ENCODE measurements at regions not wholly inside any gene's neighbourhood (a gene's known extent, or its start where the extent isn't known, plus 50 kb on each side); places are given as distances from the start of the nearest gene placed in this dataset.

DNA sequence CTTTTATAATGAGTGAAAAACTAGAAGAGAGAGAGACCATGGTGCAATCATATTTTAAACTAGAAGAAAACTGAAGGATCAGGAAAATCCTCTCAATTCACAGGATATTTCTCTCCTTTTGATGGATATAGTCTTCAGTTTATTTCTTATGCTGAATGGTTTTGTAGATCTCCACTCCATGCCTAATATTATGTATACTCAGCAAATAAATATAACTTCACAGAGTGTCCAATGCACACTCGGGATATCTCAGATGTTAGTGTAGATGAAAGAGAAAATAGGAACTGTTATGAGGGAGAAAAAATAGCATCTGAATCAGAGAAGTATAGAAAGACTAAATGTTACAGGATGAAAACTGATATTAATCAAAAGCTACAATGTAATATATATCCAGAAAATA, 1324.5 kb upstream of the PIK3C3 start:
- DNase-seq, result no peak

DNA sequence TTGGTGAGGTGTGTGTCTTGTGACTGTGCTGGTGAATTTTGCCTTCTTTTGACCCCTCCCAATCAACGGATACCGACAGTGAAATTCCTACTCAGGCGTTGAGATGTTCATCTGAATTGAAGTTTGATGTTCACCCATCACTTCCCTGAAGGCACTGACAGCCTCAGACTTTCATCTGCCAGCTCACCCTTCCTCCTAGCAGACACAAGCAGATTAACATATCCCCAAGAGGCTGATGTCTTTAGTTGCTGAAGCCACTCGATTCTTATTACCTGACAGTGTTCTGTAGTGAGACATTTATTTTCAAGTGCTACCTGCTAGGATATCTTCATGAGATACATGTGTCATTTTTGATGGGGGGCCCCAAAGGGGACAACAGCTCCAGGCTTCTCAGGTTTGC, 1330.1 kb upstream of the PIK3C3 start:
- no peak for DNase-seq

DNA sequence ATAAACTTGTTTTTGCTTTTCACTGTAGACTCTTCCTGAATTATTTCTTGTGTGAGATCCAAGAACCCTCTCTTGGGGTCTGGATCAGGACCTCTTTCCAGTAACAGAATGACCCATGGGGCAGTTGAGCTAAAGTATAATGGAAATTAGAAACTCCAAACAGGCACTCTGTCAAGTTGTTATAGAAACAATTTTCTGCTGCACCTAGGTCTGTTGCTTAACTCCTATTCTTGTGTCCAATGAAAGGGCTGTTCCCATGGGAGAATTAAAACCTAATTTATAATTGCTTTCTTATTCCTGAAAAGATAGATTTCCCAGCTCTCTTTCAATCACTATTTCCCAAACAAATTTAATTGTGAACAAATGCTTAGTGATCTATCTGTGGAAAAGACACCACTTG, 1341.3 kb upstream of the PIK3C3 start:
- DNase-seq, result peak; percentile 31

DNA sequence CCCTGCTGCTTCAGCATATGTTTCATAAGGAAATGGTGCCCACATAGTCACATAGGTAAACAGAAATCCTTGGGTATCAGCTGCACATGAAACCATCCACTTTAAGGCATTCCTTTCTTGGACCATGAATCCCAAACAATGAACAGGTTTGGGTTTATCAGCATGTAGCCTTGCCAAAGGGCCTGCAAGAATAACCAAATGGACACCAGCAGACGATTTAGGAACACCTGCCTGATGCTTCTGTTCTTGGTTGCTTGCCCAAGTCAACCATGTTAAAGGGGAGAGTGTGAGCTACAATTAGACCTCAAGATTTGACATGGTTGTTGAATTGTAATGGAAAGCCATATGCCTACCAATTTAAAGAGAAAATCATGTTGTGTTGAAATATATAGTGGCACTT, 1342.7 kb upstream of the PIK3C3 start:
- no peak for DNase-seq

DNA sequence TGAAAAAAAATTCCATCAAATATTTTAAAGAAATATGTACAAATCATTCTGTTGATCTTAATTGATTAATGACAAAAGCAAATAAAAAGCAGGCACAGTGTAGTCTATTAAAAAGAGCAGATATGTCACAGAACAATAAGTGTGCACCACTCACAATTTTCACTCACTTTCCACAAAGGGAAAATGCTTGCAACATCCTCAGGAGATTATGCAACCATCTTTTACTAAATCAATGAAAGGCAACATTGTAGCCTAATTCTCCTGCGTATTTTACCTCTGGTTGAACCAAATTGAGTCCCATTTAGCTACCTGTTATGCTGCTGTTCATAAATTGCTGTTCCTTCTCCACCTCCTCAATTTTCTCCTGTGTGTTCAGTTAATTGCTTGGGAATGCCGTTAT, 1346.8 kb upstream of the PIK3C3 start:
- no peak for DNase-seq

DNA sequence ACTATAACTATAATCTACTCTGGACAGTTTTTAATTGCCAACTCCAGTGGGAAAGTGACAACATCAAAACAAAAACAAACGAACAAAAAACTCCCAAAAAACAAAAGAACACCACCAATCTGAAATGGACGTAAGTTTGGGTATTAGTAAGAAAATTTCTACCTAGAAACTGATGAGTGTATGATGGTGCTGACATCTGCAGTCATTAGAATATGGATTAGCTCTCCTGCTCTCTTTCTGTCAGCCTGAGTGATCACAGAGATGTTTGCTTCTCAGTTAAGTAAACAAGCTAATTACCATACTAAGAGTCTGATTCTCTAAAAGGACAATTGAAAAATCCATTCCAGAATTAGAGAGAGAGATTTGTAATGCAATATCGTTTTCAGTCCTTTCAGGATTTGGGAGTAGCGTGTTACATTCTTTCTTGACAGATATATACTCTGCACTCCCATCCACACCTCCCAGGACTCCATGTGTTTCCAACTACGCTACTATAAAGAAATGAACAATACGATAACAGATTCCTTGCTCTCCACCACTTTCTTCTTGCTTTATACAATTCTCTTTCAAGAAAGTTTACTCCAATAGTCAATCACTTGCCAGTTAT, 1347.4 kb upstream of the PIK3C3 start:
- no peak for DNase-seq

DNA sequence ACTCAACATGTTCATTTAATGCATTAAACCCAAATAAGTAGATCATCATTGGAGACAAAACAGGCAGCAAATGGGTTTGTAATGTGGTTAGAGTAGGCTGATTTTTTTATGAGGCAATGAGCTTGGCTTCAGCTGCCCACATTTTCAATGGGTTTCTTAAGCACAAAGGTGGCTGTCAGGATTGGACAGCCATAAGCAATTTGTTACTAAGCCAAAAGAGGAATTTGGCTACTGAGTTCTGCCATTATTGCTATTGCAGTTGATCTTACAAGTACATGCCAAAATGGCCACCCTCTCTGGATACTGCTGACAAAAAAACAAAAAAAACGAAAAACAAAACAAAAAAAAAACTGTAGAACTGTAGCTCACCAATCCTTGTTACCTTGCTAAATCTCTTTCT, 1348.0 kb upstream of the PIK3C3 start:
- no peak for DNase-seq

DNA sequence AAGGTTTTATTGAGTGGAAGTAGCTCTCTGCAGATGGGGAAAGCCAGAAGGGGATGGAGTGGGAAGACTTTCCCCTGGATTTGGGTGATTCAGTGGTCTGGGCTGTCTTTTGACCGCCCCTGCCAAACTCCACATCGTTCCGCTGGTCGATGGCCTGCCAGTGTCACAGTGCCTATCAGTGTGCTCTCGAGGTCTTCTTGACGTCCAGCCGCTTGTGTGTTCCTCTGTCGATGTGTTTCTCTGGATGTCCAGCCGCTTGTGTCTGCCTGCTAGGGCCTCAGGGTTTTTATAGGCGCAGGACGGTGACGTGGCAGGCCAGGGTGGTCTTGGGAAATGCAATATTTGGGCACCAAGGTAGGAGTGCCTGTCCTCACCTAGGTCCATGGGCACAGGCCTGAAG, 1371.4 kb upstream of the PIK3C3 start:
- no peak for DNase-seq

DNA sequence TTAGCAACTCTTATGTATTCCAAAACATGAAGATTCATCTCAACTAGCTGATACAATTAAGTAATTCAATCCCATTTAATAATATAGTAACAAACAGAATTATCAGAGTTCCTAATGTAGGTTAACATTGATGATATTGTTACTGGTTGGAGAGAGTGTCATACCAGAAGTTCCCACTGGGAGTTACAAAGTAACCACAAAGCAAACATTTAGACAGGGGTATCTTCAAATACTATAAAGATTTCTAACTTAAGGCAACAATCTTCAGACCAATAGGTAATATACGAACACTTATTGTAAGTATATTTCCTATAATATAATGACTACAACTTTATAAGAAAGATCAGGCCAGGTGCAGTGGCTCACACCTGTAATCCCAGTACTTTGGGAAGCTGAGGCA, 1372.9 kb upstream of the PIK3C3 start:
- DNase-seq, result no peak

DNA sequence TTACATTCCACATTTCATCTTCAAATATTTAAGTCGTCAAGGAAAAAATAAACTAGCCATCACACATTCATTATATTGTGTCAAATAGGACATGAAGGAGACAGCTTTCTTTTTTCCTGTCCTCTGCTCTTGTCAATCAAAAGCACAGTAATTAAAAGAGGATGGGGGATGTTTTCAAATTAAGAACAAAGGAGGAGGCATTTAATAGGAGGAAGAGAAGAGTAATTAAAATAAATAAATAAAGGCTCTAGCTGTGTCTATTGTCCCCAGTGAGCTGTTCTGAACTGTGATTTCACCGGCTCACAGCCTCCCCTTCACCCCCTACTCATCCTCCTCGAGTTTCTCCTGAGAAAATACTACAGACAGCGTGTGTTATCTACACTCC, 1377.1 kb upstream of the PIK3C3 start:
- no peak for DNase-seq

DNA sequence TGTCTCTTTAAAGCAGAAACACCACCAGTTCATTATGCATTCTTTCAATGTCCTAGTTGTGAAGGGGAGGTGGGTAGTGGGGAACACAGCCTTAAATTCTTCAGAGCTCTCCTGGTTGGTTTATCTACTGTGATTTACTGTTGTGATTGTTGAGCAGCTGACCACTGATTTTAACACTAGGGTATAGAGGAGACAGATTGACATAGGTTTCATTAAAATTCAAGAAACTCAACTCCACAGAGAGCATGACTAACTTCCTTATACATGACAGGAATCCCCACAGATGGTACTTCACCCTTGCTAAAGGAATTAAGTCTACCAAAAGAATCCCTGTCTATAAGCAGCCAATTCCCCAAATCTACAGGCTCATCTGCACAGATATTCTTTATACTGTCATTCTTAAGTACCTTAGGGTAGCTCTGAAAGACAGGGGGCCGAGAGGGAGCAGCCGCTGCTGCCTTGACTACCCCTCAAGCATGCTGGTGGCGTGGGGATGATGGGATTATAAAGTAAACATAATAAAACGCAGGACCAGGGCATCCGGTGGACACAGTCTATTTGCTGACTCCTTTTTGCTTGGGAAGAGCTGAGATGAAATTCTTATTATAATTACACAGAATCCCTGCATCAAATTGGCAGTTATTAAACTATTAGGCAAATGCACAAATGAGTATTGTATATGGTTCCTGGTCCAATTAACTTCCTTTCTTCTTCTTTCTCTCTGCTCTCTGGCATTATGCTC, 1377.6 kb upstream of the PIK3C3 start:
- DNase-seq, result no peak

DNA sequence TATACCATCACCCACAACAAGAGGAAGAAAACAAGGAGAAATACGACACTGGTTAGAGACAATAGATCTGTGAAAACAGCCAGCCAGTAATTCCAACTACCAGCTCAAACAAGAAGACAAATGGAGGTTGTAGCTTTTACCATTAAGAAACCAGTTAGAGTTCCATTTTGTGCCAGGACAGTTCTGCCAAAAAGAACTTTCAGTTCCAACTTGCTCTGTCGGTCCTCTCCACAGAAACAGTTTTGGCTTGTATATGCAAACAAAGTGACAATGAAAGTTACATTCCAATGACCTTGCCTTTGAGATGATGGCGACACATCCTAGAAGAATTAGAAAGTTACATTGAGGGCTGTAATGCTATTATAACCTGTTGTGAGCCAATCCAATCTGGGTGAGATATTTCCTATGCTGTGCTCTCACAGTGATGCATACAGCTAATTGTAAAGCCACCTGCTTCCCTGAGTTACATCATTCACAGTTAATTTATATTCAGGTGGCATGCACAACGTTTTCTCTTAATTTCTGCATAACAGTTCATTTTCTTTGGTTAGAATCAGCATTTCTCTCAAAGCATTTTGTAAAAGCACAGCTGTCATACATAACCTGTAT, 1378.4 kb upstream of the PIK3C3 start:
- DNase-seq, result no peak

DNA sequence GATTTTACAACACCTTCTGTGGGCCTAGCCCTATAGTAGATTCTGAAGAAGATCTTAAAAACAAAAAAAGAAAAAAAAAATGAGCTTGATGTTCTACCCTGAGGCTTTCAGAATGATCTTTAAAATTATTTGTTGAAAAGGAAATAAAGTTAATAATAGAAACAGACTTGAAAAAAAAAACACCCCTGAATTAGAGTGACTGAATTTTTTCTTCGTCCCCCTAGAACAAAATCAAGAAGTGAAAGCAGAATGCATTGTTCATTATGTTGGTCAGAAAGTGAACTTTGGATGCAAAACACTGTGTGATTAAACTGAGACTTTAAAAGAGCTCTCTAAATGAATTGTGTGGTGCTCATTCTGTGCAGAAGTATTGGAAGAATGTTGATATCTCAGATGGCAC, 1384.4 kb upstream of the PIK3C3 start:
- no peak for DNase-seq

DNA sequence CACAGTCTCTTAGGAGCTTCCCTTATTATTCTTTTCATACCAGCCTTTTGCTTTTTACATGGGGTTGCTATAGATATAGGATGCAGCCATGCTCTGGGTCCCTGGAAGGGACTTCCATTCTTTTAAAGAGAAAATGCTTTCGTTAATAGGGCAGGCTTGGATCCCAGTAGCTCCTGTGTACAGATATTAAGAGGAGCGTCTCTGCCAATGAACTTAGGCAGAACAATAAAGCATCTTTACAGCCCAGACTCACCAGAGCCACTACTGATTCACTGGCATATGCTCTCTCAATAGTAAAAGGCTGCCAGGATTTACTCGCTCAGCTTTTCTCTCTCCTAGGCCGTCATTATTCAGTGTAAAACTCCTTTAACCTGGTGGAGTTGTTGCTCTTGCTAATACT, 1385.4 kb upstream of the PIK3C3 start:
- no peak for DNase-seq

DNA sequence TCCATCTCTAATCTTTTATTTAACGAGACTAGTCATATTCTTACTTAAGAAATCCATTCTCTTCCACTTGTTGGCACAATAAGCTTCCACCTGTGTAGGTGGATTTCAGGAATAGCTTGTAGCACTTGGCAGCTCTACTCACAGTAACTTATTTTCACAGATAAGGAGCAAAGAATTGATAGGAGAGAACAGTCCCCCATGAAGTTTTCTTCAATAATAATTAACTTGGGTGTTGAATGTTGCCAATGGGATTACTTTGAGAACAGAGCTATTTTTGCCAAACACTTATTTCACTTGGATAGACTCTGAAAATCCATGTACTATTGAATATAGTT, 1388.6 kb upstream of the PIK3C3 start:
- no peak for DNase-seq

DNA sequence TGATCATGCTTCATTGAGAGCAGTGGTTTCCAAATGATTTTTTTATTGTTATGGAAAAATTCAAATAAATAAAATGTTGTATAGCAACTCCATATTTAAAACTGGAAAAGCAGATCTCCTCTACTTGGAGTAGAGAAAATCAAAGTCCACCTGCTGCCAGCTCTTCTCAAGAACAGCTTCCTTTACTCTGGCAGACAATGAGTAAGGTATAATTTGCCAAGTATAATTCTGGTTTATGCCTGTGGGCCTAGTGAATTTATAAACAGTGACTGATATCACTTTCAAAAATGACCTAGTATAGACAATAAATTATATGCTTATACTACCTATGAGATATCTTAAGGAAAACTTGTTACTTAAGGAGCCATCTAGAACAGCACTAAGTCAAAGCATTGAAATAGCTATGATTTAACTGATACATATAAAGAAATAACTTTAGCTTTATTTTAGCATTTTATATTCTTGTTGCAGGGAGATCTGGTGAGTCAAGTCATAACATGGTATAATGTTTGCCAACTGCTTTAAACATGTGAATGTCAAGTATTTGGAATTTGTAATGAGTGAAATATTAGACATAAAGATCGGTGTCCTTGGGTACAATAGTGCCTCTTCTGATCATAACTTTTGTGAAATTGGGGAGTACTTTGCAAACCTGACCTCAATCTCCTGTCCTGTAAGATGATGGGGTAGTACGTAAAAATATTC, 1389.1 kb upstream of the PIK3C3 start:
- DNase-seq, result no peak

DNA sequence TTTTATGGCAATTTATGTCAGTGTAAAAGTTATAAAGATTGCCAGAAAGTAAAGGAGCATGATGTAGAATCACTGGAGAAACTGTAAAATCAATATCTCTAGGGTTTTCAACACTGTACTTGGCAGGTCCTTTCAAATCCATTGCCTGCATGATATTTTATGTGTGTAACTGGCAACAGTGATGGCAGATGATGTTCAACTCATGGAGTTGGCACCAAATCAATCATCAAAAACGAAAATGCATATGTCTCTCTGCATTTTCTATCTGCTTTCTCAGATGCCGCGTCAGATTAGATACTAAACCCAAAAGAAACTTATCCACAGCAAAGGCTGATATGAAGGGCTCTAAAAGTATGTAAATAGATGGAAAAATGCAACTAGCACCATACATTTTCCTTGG, 1395.5 kb upstream of the PIK3C3 start:
- DNase-seq, result no peak

DNA sequence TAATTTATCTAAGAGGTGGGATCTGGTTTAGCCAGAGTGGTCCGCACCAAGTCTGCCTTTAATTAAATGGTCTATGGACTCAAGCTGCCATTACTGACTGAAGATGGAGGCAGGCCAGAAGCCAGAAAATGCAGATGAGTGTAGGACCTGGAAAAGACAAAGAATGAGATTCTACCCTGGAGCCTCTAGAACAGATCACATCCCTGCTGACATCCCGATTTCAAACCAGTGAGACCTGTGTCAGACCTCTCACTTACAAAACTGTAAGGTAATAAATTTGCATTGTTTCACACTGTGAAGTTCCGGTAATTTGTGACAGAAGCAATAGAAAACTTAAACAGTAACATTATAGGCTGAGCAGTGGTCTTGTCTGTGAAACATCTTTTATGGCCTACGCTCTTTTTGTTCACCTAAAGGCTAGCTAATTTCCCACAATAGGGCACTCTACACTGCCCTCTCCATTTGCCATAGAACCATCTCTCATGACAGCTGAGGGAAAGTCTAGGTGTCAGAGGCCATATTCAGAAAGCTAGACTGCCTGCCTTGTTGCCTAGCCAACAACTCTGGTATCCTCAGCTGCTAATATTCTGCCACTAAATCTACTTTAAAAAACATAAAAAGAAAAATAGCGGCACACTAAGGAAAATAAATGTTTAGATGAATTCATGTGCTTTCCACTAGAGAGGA, 1396.2 kb upstream of the PIK3C3 start:
- no peak for DNase-seq

DNA sequence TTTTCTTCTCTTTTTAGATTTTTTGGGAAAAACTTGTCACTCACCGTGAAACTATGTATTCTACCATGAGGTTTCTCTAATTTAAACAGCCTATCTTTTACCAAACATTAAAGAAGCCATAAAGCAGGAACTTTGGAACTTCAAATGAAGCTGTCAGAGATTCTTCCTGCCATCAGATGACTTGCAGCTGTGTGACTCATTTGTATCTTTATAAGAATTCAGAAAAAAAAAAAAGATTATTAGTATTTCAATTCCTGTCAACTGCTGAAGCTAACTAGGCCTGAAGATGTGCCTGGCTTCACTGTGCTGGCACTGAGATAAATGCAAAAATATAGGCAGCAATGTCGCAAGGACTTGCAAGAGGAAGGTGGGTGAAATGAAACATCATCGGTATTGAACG, 1399.1 kb upstream of the PIK3C3 start:
- DNase-seq, result no peak

DNA sequence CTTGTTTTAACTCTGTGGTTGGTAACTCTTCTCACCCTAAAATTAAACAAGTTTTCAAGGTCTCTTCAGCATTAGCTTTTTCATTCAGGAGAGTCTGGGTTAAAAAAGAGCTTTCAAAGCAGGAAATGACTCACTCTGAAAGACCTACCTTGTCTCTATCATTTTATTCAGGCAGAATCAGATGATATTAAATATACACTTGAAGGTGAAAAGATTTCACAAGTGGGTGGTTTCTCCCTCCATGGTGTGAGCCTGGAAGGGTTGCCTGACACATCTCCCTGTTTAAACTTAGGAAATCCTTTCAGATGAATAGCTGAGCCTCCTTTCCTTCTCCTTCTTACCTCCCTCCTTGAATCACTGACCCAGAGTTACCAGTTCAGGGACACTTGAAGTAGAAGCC, 1402.0 kb upstream of the PIK3C3 start:
- DNase-seq, result no peak

DNA sequence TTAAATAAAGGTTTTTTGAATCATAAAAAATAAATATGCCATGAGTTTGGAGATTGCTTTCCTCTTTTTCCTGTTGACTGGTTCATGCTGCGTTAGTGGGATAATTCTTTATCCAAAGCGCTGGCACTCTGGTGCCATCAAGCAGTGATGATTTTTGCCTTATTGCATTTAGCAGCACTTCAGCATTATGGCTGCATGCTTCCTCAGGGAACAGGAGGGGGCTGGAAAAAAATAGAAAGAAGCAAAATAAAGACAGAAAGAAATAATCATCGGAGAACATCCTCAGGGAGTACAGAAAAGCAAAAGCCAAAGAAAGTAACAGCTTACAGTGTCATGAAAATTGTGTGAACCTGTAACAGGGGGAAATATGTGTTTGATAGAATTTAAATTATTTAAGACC, 1408.2 kb upstream of the PIK3C3 start:
- no peak for DNase-seq

DNA sequence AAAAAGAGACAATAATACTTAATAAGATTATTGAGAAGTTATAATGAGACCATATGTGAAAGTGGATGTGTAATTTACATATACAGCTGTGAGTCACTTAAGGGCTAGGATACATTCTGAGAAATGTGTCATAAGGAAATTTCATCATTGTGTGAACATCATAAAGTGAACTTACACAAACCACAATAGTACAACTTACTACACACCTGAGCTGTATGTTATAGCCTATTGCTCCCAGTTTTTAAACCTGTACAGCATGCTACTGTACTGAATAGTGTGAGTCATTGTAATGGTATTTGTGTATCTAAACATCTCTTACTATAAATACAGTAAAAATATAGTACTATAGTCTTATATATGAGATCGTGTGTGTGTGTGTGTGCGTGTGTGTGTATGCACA, 1420.3 kb upstream of the PIK3C3 start:
- no peak for DNase-seq

DNA sequence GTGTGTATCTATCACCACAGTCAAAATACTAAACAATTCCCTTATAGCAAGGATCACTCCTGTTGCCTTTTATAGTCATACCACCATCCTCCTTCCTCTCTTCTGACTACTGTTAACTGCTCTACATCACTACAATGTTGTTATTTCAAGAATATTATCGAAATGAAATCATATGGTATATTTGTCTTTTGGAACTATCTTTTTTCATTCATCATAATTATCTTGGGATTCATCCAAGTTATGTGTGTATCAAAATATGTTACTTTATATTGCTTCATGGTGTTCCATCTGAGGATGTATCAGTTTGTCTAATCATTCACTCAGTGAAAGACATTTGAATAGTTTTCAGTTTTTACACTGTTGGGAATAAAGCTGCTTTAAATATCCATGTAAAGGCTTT, 1423.0 kb upstream of the PIK3C3 start:
- DNase-seq, result no peak
